ENCODE measurements at regions not wholly inside any gene's neighbourhood (a gene's known extent, or its start where the extent isn't known, plus 50 kb on each side); places are given as distances from the start of the nearest gene placed in this dataset.
"Not testable (repeated sequence)": the region's sequence is repeated elsewhere in the genome, so short reads cannot be mapped to it uniquely, and the experiment has no call there.

DNA sequence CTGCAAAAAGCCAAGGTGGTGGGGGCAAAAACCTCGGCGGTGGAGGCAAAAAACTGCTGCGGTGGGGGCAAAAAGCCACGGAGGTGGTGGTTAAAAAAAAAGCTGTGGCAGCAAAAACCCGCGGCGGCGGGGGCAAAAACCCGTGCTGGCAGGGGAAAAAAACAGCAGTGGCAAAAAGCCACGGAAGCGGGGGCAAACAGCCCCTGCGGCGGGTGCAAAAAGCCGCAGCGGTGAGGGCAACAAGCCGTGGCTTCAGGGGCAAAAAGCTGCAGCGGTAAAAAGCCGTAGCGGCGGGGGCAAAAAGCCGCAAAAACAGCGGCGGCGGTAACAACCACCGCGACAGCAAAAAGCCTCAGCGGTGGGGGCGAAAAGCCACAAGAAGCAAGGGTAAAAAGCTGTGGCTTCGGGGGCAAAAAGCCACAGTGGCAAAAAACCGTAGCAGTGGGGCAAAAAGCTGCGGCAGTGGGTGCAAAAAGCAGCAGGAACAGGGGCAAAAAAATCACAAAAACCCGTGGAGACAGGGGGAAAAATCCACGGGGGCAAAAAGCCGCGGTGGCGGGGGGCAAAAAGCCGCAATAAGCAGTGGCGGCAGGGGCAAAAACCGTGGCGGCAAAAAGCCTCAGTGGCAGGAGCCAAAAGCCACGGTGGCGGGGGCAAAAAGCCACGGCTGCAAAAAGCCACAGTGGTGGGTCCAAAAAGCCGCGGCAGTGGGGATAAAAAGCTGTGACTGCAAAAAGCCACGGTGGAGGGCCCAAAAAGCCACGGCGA lies 193.7 kb downstream of the SHCBP1 start:
- Histone ChIP-seq H3K4me3 (ENCODE audit: low read depth, low read length) (no peak overlapping the region), H3K27ac (no peak overlapping the region), H3K27me3 (replicated peaks) (no peaks in the 10 kb centered on the region), H3K36me3 (replicated peaks) (no peaks in the 10 kb centered on the region)
- TF ChIP-seq, protein P1, sequence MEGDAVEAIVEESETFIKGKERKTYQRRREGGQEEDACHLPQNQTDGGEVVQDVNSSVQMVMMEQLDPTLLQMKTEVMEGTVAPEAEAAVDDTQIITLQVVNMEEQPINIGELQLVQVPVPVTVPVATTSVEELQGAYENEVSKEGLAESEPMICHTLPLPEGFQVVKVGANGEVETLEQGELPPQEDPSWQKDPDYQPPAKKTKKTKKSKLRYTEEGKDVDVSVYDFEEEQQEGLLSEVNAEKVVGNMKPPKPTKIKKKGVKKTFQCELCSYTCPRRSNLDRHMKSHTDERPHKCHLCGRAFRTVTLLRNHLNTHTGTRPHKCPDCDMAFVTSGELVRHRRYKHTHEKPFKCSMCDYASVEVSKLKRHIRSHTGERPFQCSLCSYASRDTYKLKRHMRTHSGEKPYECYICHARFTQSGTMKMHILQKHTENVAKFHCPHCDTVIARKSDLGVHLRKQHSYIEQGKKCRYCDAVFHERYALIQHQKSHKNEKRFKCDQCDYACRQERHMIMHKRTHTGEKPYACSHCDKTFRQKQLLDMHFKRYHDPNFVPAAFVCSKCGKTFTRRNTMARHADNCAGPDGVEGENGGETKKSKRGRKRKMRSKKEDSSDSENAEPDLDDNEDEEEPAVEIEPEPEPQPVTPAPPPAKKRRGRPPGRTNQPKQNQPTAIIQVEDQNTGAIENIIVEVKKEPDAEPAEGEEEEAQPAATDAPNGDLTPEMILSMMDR (IDR thresholded peaks at IDR 0.05; ENCODE audit: low read depth, low read length, missing control alignments): no peak
- DNase-seq: no peak
- in situ Hi-C loops (cut with HindIII; ENCODE audit: low pct_ligation_motif_present, low sequenced_read_pairs): no loop called here

DNA sequence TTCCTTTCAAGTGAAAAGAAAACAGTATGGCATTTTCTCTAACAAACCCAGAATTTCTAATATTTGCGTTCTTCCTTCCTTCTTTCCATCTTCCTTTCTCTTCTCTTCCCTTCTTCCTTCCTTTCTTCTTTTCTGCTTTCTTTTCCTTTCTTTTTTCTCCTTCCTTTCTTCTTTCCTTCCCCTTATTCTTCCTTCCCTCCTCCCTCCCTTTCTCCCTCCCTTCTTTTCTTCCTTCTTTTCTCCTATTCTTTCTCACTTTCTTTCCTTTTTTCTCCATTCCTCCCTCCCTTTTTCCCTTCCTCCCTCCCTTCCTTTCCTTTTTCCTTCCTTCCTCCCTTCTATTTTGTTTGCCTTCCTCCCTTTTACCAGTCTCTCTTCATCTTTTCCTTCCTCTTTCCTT lies 194.8 kb downstream of the SHCBP1 start:
- in situ Hi-C loops (cut with HindIII; ENCODE audit: low pct_ligation_motif_present, low sequenced_read_pairs): no loop called here

DNA sequence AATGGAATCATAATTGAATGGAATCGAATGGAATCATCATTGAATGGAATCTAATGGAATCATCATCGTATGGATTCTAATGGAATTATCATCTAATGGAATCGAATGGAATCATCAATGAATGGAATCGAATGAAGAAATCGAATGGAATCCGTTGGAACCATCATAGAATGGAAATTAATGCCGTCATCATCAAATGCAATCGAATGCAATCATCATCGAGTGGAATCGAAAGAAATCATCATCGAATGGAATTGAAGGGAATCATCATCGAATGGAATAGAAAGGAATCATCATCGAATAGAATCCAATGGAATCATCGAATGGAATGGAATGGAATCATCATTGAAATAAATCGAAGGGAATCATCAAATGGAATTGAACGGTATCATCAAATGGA lies 217.2 kb downstream of the SHCBP1 start:
- TF ChIP-seq, protein P1 (IDR thresholded peaks at IDR 0.05; ENCODE audit: low read depth, low read length, missing control alignments): no peak
- in situ Hi-C loops (cut with HindIII; ENCODE audit: low pct_ligation_motif_present, low sequenced_read_pairs): no loop called here
- no peaks in the 10 kb centered on the region for H3K36me3 ChIP-seq (replicated peaks)

More for the DNA sequence above, 194.8 kb downstream of the SHCBP1 start:
- TF ChIP-seq, protein P1 (IDR thresholded peaks at IDR 0.05; ENCODE audit: low read depth, low read length, missing control alignments): no peak
- Histone ChIP-seq H3K27ac (no peak overlapping the region), H3K36me3 (replicated peaks) (no peaks in the 10 kb centered on the region), H3K27me3 (replicated peaks) (no peaks in the 10 kb centered on the region), H3K4me3 (ENCODE audit: low read depth, low read length) (no peak overlapping the region)
- no peak for DNase-seq

DNA sequence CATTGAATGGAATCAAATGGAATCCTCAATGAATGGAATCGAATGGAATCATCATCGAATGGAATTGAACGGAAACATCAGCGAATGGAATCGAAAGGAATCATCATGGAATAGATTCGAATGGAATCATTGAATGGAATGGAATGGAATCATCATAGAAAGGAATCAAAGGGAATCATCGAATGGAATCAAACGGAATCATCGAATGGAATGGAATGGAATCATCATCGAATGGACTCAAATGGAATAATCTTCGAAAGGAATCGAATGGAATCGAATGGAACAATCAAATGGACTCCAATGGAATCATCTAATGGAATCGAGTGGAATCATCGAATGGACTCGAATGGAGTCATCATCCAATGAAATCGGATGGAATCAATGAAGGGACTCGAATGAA lies 222.6 kb downstream of the SHCBP1 start:
- H3K27ac ChIP-seq; H3K4me3 ChIP-seq (ENCODE audit: low read depth, low read length); H3K36me3 ChIP-seq (replicated peaks); in situ Hi-C loops (cut with HindIII; ENCODE audit: low pct_ligation_motif_present, low sequenced_read_pairs); H3K27me3 ChIP-seq (replicated peaks): not testable (repeated sequence)
- DNase-seq: peak; percentile 53

More for the DNA sequence above, 217.2 kb downstream of the SHCBP1 start:
- H3K27me3 ChIP-seq (replicated peaks): no peaks in the 10 kb centered on the region
- H3K27ac ChIP-seq: no peak overlapping the region
- no peak for DNase-seq
- no peak overlapping the region for H3K4me3 ChIP-seq (ENCODE audit: low read depth, low read length)

DNA sequence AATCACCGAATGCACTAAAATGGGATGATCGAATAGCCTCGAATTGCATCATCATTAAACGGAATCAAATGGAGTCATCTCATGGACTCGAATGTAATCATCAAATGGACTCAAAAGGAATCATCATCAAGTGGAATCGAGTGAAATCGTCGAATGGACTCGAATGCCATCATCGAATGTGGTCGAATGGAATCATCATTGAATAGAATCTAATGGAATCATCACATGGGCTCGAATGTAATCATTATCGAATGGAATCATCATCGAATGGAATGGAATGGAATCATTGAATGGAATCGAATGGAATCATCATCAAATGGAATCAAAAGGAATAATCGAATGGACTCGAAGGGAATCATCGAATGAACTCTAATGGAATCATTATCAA lies 224.3 kb downstream of the SHCBP1 start:
- H3K36me3 ChIP-seq (replicated peaks); DNase-seq; in situ Hi-C loops (cut with HindIII; ENCODE audit: low pct_ligation_motif_present, low sequenced_read_pairs); H3K4me3 ChIP-seq (ENCODE audit: low read depth, low read length); H3K27me3 ChIP-seq (replicated peaks); H3K27ac ChIP-seq: not testable (repeated sequence)

DNA sequence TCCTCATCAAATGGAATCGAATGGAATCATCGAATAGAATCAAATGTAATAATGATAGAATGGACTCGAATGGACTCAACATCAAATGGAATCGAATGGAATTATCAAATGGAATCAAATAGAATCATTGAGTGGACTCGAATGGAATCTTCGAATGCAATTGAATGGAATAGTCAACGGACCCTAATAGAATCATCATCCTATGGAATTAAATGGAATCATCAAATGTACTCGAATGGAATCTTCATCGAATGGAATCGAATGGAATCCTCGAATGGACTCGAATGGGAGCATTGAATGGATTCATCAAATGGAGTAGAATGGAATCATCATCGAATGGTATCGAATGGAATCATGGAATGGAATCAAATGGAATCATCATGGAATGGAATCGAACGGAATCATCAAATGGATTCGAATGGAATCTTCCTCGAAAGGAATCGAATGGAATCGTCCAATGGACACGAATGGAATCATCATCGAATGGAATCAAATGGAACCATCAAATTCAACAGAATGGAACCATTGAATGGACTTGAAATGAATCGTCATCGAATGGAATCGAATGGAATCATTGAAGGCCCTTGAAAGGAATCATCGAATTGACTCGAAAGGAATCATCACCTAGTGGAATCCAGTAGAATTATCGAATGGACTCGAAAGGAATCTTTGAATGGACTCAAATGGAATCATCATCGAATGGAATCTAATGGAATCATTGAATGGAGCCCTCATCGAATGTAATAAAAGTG lies 224.9 kb downstream of the SHCBP1 start:
- H3K27me3 ChIP-seq (replicated peaks); H3K27ac ChIP-seq; H3K4me3 ChIP-seq (ENCODE audit: low read depth, low read length); H3K36me3 ChIP-seq (replicated peaks); in situ Hi-C loops (cut with HindIII; ENCODE audit: low pct_ligation_motif_present, low sequenced_read_pairs): not testable (repeated sequence)
- DNase-seq: peak; percentile 25

DNA sequence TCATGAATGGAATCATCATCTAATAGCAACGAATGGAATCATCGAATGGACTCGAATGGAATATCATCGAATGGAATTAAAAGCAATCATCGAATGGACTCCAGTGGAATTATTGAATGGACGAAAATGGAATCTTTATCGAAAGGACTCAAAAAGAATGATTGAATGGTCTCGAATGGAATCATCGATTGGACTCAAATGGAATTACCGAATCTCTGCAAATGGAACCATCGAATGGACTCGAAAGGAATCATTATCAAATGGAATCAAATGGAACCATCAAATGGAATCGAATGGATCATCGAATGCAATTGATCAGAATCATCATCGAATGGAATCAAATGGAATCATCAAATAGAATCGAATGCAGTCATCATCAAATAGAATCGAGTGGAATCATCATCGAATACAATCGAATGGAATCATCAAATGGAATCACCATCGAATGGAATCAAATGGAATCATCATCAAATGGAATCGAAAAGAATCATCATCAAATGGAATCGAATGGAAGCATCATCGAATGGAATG lies 225.7 kb downstream of the SHCBP1 start:
- DNase-seq: peak; percentile 28
- in situ Hi-C loops (cut with HindIII; ENCODE audit: low pct_ligation_motif_present, low sequenced_read_pairs); H3K27ac ChIP-seq; H3K27me3 ChIP-seq (replicated peaks); H3K36me3 ChIP-seq (replicated peaks); H3K4me3 ChIP-seq (ENCODE audit: low read depth, low read length): not testable (repeated sequence)

DNA sequence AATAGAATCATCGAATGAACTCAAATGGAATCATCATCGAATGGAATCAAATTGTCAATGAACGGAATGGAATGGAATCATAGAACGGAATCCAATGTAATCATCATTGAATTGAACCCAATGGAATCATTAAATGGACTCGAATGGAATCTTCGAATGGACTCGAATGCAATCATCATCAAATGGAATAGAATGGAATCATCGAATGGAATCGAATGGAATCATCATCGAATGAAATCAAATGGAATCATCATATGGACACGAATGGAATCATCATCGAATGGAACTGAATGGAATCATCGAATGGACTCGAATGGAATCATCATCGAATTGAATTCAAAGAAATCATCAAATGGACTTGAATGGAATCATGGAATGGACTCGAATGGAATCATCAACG lies 226.2 kb downstream of the SHCBP1 start:
- H3K27me3 ChIP-seq (replicated peaks); H3K27ac ChIP-seq; H3K36me3 ChIP-seq (replicated peaks); in situ Hi-C loops (cut with HindIII; ENCODE audit: low pct_ligation_motif_present, low sequenced_read_pairs); H3K4me3 ChIP-seq (ENCODE audit: low read depth, low read length); DNase-seq: not testable (repeated sequence)

DNA sequence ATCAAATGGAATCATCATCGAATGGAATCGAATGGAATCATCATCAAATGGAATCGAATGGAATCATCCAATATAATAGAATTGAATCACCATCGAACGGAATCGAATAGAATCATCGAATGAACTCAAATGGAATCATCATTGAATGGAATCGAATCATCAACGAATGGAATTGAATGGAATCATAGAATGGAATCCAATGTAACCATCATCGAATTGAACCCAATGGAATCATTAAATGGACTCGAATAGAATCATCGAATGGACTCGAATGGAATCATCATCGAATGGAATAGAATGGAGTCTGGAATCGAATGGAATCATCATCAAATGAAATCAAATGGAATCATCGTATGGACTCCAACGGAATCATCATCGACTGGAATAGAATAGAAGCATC lies 227.0 kb downstream of the SHCBP1 start:
- H3K36me3 ChIP-seq (replicated peaks); H3K27ac ChIP-seq; H3K4me3 ChIP-seq (ENCODE audit: low read depth, low read length); H3K27me3 ChIP-seq (replicated peaks); in situ Hi-C loops (cut with HindIII; ENCODE audit: low pct_ligation_motif_present, low sequenced_read_pairs): not testable (repeated sequence)
- peak; percentile 36 for DNase-seq

DNA sequence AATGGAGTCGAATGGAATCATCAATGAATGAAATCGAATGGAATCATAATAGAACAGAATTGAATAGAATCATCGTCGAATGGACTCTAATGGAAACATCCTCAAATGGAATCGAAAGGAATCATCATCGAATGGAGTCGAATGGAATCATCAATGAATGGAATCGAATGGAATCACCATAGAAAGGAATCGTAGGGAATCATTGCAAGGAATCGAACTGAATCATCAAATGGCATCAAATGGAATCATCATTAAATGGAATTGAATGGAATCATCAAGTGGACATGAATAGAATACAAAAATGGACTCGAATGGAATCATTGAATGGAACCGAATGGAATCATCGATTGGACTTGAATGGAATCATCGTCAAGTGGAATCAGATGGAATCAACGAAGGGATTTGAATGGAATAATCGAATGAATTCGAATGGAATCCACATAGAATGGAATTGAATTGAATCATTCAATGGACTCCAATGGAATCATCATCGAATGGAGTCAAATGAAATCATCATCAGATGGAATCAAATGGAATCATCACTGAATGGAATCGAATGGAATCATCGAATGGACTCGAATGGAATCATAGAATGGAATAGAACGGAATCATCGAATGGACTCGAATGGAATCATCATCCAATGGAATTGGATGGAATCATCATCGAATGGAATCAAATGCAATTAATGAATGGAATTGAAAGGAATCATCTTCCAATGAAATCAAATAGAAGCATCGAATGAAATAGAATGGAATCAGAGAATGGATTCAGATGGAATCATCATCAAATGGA lies 228.1 kb downstream of the SHCBP1 start:
- peak; percentile 52 for DNase-seq
- H3K27ac ChIP-seq; in situ Hi-C loops (cut with HindIII; ENCODE audit: low pct_ligation_motif_present, low sequenced_read_pairs); H3K36me3 ChIP-seq (replicated peaks); H3K27me3 ChIP-seq (replicated peaks); H3K4me3 ChIP-seq (ENCODE audit: low read depth, low read length): not testable (repeated sequence)

Measured in brain microvascular endothelial cell (primary cell).